ENCODE measurements at regions not wholly inside any gene's neighbourhood (a gene's known extent, or its start where the extent isn't known, plus 50 kb on each side); places are given as distances from the start of the nearest gene placed in this dataset.

DNA sequence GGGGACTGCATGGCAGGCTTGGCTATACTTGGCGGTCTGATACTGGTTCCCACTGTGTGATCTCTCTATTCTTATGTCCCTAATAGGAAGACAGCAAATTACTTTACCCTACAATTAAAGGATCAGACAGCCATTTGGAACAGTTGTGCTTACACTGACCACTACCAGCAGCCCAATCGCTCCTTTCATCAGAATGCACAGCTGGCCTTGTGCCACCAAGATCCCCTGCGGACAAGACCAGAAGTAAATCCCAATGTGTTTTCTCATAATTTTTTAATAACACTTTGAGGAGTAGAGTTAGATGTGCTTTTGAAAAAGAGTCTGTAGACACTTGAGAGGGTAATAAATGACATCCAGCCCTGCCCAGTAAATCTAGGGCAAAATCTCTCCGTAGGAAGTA lies 297.2 kb upstream of the ZNF32 start:
- TF ChIP-seq POLR2AphosphoS5 (IDR thresholded peaks at IDR 0.05; ENCODE audit: low read depth, low read length), result no peak
- no peak for TF ChIP-seq POLR2A (IDR thresholded peaks at IDR 0.05; ENCODE audit: low read depth, low read length)

Data from GM12892 (cell line).